ENCODE measurements at regions not wholly inside any gene's neighbourhood (a gene's known extent, or its start where the extent isn't known, plus 50 kb on each side); places are given as distances from the start of the nearest gene placed in this dataset.

DNA sequence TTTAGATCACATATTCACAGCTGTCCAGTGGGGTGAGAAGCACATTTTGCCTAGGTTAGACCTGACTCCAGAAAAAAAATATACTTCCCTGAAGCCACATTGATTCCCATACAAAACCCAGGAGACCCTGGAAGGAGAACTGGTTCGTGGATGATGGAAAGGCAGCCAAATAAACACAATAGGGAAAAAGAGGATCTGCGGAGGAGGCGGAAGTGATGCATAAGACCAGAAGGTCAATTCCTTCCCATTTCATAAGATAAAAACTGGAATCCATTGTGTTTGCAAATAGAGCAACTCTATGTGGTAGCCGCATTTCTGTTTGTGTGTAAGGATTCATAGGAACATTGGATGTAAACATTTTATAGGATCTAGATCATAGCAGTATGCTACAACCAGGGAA is 781.9 kb upstream of the GRM7 start:
- DNase-seq, result no peak

DNA sequence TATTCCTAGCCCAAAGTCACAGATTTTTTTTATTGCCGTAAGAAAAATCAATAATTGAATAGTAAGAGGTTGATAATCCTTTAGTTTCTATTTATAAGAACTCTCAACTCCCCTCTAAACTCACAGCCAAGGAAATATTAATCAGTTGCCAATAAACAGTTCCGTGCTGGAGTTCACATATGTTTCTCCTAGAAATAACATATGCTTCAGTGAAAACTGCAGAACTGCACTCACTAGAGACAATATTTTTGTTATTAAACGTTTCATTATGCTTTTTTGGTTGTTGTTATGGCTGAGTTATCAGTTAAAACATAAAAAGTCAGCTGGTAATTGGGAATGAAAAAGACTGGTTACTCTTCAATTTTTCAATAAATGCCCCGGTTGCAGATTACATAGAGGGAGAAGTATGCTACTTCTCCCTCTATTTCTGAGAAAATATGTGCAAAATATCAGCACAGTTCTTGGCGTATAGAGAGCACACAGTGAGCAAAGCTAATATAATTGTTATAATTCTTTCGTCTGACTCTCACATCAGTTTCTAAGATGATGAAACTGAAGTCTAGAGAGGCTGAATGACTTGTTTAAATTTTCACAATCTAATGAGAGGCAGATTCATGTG is 781.2 kb upstream of the GRM7 start:
- WGBS, 2 donors, result 53 to 65% methylated on average over 6 of the region's 6 CpGs
- no peak for ATAC-seq (ENCODE audit: low FRiP score in 2 of 2)

More for the DNA sequence above, 781.9 kb upstream of the GRM7 start:
- no peak for ATAC-seq (ENCODE audit: low FRiP score in 2 of 2)
- Histone ChIP-seq H3K4me1 (no peaks in the 10 kb centered on the region), H3K27me3 (no peaks in the 10 kb centered on the region), H3K9me3 (no peaks in the 10 kb centered on the region), H3K4me3 (no peak overlapping the region), H3K36me3 (no peaks in the 10 kb centered on the region), H3K27ac (no peak overlapping the region)
- WGBS, 2 donors, result 72 to 73% methylated on average over 4 of the region's 4 CpGs
- TF ChIP-seq POLR2A (IDR thresholded peaks at IDR 0.05) (no peak), EP300 (IDR thresholded peaks at IDR 0.05) (no peak), POLR2AphosphoS5 (IDR thresholded peaks at IDR 0.05) (no peak)
- TF ChIP-seq, protein P1, sequence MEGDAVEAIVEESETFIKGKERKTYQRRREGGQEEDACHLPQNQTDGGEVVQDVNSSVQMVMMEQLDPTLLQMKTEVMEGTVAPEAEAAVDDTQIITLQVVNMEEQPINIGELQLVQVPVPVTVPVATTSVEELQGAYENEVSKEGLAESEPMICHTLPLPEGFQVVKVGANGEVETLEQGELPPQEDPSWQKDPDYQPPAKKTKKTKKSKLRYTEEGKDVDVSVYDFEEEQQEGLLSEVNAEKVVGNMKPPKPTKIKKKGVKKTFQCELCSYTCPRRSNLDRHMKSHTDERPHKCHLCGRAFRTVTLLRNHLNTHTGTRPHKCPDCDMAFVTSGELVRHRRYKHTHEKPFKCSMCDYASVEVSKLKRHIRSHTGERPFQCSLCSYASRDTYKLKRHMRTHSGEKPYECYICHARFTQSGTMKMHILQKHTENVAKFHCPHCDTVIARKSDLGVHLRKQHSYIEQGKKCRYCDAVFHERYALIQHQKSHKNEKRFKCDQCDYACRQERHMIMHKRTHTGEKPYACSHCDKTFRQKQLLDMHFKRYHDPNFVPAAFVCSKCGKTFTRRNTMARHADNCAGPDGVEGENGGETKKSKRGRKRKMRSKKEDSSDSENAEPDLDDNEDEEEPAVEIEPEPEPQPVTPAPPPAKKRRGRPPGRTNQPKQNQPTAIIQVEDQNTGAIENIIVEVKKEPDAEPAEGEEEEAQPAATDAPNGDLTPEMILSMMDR (IDR thresholded peaks at IDR 0.05), result no peak

DNA sequence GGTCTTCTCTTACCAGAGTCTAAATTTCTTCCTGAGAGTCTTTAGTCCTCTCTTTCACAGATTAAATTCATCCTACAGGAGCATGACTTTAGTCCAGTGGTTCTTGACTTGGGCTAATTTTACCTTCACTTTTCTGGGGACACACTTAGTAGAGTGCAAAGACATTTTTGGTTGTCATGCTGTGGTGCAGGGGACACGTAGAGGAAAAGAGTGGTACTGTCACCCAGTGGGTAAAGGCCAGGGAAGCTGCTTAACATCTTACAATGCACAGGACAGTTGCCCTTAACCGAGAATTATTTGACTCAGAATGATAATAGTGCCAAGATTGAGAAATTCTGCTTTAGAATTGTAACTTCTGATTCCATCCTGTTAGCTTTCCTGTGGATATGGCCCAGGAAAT is 772.5 kb upstream of the GRM7 start:
- Histone ChIP-seq H3K9me3 (no peaks in the 10 kb centered on the region), H3K27me3 (no peaks in the 10 kb centered on the region), H3K36me3 (no peaks in the 10 kb centered on the region), H3K4me1 (no peaks in the 10 kb centered on the region), H3K4me3 (no peak overlapping the region), H3K27ac (no peak overlapping the region)
- DNase-seq (no peak), ATAC-seq (ENCODE audit: low FRiP score in 2 of 2) (no peak)
- TF ChIP-seq EP300 (IDR thresholded peaks at IDR 0.05) (no peak), POLR2AphosphoS5 (IDR thresholded peaks at IDR 0.05) (no peak), POLR2A (IDR thresholded peaks at IDR 0.05) (no peak)
- TF ChIP-seq, protein P1 (IDR thresholded peaks at IDR 0.05), result no peak
- WGBS, 2 donors, result 57 to 66% methylated on average over 2 of the region's 2 CpGs

More for the DNA sequence above, 781.2 kb upstream of the GRM7 start:
- H3K4me3 ChIP-seq, result no peak overlapping the region
- TF ChIP-seq EP300 (IDR thresholded peaks at IDR 0.05) (no peak), POLR2AphosphoS5 (IDR thresholded peaks at IDR 0.05) (no peak)
- no peaks in the 10 kb centered on the region for H3K27me3 ChIP-seq
- H3K9me3 ChIP-seq, result no peaks in the 10 kb centered on the region
- no peaks in the 10 kb centered on the region for H3K4me1 ChIP-seq
- no peak for DNase-seq
- no peak overlapping the region for H3K27ac ChIP-seq
- no peaks in the 10 kb centered on the region for H3K36me3 ChIP-seq

DNA sequence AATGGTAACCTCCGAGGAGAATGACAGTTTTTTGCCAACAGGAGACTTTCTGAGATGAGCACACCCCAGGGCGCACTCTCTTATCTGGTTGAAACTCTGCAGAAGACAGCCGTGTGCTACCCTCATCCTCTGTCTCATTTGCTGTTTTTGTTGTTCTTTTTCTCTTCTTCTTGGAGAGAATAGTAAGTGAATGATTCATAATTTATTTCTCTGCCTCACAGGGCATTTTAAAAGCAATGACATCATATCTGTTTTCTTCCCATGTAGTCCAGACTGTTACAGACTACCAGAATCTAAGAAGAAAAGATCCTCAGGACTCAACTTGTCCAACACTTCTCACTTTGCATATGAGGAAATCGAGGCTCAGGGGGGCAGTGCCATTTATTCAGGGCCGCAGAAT is 771.1 kb upstream of the GRM7 start:
- no peaks in the 10 kb centered on the region for H3K36me3 ChIP-seq
- no peaks in the 10 kb centered on the region for H3K27me3 ChIP-seq
- ATAC-seq (ENCODE audit: low FRiP score in 2 of 2) (peak in 1 of 2 donors; percentile 14), DNase-seq (no peak)
- TF ChIP-seq EP300 (IDR thresholded peaks at IDR 0.05), result no peak
- no peak for TF ChIP-seq POLR2A (IDR thresholded peaks at IDR 0.05)
- no peak for TF ChIP-seq POLR2AphosphoS5 (IDR thresholded peaks at IDR 0.05)
- TF ChIP-seq, protein P1 (IDR thresholded peaks at IDR 0.05), result no peak
- no peak overlapping the region for H3K4me3 ChIP-seq
- H3K27ac ChIP-seq, result no peak overlapping the region
- 61 to 70% methylated on average over 5 of the region's 5 CpGs for whole genome bisulfite sequencing, 2 donors
- H3K4me1 ChIP-seq, result no peaks in the 10 kb centered on the region
- H3K9me3 ChIP-seq, result no peaks in the 10 kb centered on the region

DNA sequence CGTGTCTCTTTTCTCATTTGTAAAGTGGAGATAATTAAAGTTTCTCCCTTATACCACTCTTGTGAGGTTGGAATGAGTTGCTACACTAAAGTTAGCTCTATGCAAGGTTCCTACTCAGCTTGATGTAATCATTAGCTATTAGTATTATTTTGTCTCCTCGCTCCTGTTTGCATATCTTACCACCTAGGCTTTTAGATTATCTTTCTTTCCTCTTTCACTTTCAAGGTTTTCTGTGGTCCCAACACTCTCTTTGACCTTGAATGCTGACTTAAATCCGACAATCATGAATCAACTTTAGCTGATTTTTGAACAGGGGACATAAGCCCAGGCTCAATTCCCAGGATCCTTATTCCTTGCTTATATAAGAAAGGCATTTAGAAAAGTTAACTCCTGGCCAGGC is 769.7 kb upstream of the GRM7 start:
- TF ChIP-seq POLR2AphosphoS5 (IDR thresholded peaks at IDR 0.05) (no peak), EP300 (IDR thresholded peaks at IDR 0.05) (no peak), POLR2A (IDR thresholded peaks at IDR 0.05) (no peak)
- TF ChIP-seq, protein P1 (IDR thresholded peaks at IDR 0.05), result no peak
- H3K27me3 ChIP-seq, result no peaks in the 10 kb centered on the region
- ATAC-seq (ENCODE audit: low FRiP score in 2 of 2) (no peak), DNase-seq (no peak)
- H3K4me3 ChIP-seq, result no peak overlapping the region
- no peaks in the 10 kb centered on the region for H3K4me1 ChIP-seq
- H3K36me3 ChIP-seq, result no peaks in the 10 kb centered on the region
- H3K9me3 ChIP-seq, result no peaks in the 10 kb centered on the region
- no peak overlapping the region for H3K27ac ChIP-seq
- WGBS, 2 donors, result 78 to 80% methylated on average over 3 of the region's 3 CpGs
